A549 (cell line): ENCODE measurements at regions not wholly inside any gene's neighbourhood (a gene's known extent, or its start where the extent isn't known, plus 50 kb on each side); places are given as distances from the start of the nearest gene placed in this dataset.

Experiments used
- ATAC-seq, 2 experiments: fragments of 200-7000 bp in 1 of 2; fragments of >200 bp in 1 of 2; cut with Nextera tagmentation in 1 of 2; cut with Tn5 transposase in 1 of 2; 3 replicates each; pipeline versions ENCODE4 v1.8.0 to v1.9.1; 2018 to 2020; ENCODE audit warnings: mild to moderate bottlenecking in 1 of 2, moderate library complexity in 1 of 2
- CTCF ChIA-PET: fragments of 300-600 bp; sonication (Branson Sonifier 250); formaldehyde crosslinking; extraction: SDS; loops from one replicate; lab custom pipeline; 2021; ENCODE audit warnings: antibody characterized with exemption, inconsistent platforms; lab: Yijun Ruan, JAX
- POLR2A ChIA-PET: fragments of 350-600 bp; formaldehyde crosslinking; extraction: SDS; loops from one replicate; lab custom pipeline; 2021; ENCODE audit warnings: antibody characterized with exemption, inconsistent platforms; lab: Yijun Ruan, JAX
- DNase-seq, 2 experiments: peaks; one replicate each; pipeline versions ENCODE4 v3.0.0 to v3.0.0-alpha.2; 2011 to 2016; ENCODE audit warnings: low read depth in 1 of 2, low spot score in 1 of 2
- FAIRE-seq: peaks from 2 replicates; lab custom pipeline; 2011; peaks lifted over from hg19 to GRCh38; lab: Jason Lieb, UNC
- H3K27ac ChIP-seq, 2 experiments: fragments of >200 bp; sonication (Bioruptor Twin); formaldehyde crosslinking; 3 replicates each; pipeline ENCODE4 v1.5.1; 2016 to 2017
- H3K4me1 ChIP-seq: fragments of >200 bp; sonication (Bioruptor Twin); formaldehyde crosslinking; 3 replicates; pipeline ENCODE4 v1.6.1; 2016
- H3K4me2 ChIP-seq: fragments of >200 bp; sonication (Bioruptor Twin); formaldehyde crosslinking; 3 replicates; pipeline ENCODE4 v1.6.1; 2016
- H3K4me3 ChIP-seq: fragments of >200 bp; sonication (Bioruptor Twin); formaldehyde crosslinking; 3 replicates; pipeline ENCODE4 v1.5.1; 2016
- H3K9me3 ChIP-seq: fragments of >200 bp; sonication (Bioruptor Twin); formaldehyde crosslinking; 3 replicates; pipeline ENCODE4 v1.6.1; 2016
- CBX2 ChIP-seq: fragments of 200-600 bp; sonication (generic); IDR thresholded peaks from 2 replicates; pipeline ENCODE4 v1.6.1; 2016; ENCODE audit warnings: low read depth, mild to moderate bottlenecking, borderline replicate concordance
- EHF ChIP-seq: fragments of 250-450 bp; sonication (Bioruptor Pico); IDR thresholded peaks from 2 replicates; pipeline ENCODE4 v1.5.0; 2020; ENCODE audit warnings: mild to moderate bottlenecking
- EHMT2 ChIP-seq: fragments of 200-600 bp; sonication (generic); IDR thresholded peaks from 2 replicates; pipeline ENCODE4 v1.6.1; 2016; ENCODE audit warnings: antibody characterized with exemption, low read depth, mild to moderate bottlenecking, moderate library complexity
- EP300 ChIP-seq, 2 experiments: fragments of >200 bp; sonication (Bioruptor Twin); formaldehyde crosslinking; IDR thresholded peaks; 2 replicates in 1 of 2; 3 replicates in 1 of 2; pipeline ENCODE4 v1.6.1; 2016 to 2017
- ESRRA ChIP-seq: fragments of 150-350 bp; IDR thresholded peaks from 2 replicates; pipeline ENCODE4 v1.6.1; 2014; ENCODE audit warnings: mild to moderate bottlenecking, low read length, borderline replicate concordance
- JUN ChIP-seq, 2 experiments: fragments of >200 bp; sonication (Bioruptor Twin); formaldehyde crosslinking; IDR thresholded peaks; 2 replicates in 1 of 2; 3 replicates in 1 of 2; pipeline ENCODE4 v1.6.1; 2016 to 2017
- KDM1A ChIP-seq: fragments of 200-600 bp; sonication (generic); IDR thresholded peaks from 2 replicates; pipeline ENCODE4 v1.6.1; 2016; ENCODE audit warnings: low read depth, mild to moderate bottlenecking
- KDM5A ChIP-seq: fragments of 200-600 bp; sonication (generic); IDR thresholded peaks from 2 replicates; pipeline ENCODE4 v1.6.1; 2016; ENCODE audit warnings: antibody characterized with exemption, mild to moderate bottlenecking
- POLR2A ChIP-seq: IDR thresholded peaks from 2 replicates; pipeline ENCODE4 v1.6.1; 2012; ENCODE audit warnings: mild to moderate bottlenecking, low read length
- RARB ChIP-seq: fragments of 250-450 bp; sonication (Bioruptor Pico); IDR thresholded peaks from 2 replicates; pipeline ENCODE4 v1.8.0; 2021; ENCODE audit warnings: mild to moderate bottlenecking, moderate library complexity
- SMC3 ChIP-seq: fragments of >200 bp; sonication (Bioruptor Twin); formaldehyde crosslinking; IDR thresholded peaks from 3 replicates; pipeline ENCODE4 v1.6.1; 2018; ENCODE audit warnings: inconsistent platforms
- ZFP36 ChIP-seq: fragments of 450-650 bp; IDR thresholded peaks from 2 replicates; pipeline ENCODE4 v1.6.1; 2014; ENCODE audit warnings: borderline replicate concordance; ENCODE audit not compliant: partially characterized antibody
- WGBS: methylation state at CpG from one replicate; pipeline ENCODE4 v1.1.6; 2017; ENCODE audit errors: missing lambda C conversion rate; 5-methylcytosine and 5-hydroxymethylcytosine counted together
- TF ChIP-seq, protein P1 (sequence below): fragments of 200-600 bp; sonication (generic); IDR thresholded peaks from 2 replicates; pipeline ENCODE4 v1.6.1; 2016; ENCODE audit warnings: antibody characterized with exemption, mild to moderate bottlenecking, moderate library complexity
- TF ChIP-seq, protein P2 (sequence below): IDR thresholded peaks from 2 replicates; pipeline ENCODE4 v1.6.1; 2012; ENCODE audit warnings: low read depth, borderline replicate concordance
- TF ChIP-seq, protein P3 (sequence below): fragments of 450-650 bp; IDR thresholded peaks from 2 replicates; pipeline ENCODE4 v1.6.1; 2014; ENCODE audit warnings: antibody characterized with exemption

DNA sequence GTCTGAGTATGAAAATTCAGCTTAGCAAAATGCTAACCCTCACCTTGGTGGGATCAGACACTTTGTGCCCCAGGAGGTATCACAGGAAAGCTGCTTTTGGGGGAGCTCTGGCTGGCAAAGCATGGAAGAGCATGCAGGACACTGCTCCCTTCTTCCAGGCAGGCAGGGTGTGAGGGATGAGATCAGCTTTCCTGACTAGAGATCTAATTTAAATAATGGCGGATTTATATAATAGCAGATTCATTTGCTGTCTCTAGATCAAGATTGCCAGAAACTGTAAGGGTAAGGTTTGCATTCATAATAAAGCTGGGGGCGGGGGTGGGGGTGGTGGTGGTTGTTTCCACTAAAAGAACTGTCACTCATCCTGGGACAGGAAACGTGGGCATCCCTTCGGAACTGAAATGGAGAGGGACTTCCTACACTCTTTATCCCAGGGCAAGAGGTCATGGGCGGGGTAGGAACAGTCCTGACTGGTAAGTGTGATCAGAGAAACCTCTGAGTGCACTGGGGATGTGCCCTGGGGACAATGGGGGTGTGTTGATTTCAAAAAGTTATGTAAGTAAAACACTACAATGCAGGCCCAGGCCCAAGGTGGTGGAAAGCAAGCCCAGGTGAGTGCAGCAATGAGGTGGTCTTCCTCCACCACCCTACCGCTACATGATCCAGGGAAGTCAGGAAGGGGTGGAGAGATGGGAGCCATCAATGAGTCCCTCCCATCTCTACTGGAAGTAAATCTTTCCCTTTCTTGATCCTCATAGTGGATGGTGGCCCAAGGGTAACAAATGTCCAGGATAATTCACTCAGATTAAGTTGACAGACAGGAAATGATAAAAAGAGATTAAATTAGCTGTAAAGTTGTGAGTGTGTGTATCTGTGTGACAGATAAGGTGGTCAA is 171.4 kb upstream of the SERPINE2 start:
- ATAC-seq = no peak
- H3K4me1 ChIP-seq = peaks cover 4% of the 10 kb centered on the region; the same call in 1 of the 3 replicates
- no peak for TF ChIP-seq EHMT2
- TF ChIP-seq, protein P1, sequence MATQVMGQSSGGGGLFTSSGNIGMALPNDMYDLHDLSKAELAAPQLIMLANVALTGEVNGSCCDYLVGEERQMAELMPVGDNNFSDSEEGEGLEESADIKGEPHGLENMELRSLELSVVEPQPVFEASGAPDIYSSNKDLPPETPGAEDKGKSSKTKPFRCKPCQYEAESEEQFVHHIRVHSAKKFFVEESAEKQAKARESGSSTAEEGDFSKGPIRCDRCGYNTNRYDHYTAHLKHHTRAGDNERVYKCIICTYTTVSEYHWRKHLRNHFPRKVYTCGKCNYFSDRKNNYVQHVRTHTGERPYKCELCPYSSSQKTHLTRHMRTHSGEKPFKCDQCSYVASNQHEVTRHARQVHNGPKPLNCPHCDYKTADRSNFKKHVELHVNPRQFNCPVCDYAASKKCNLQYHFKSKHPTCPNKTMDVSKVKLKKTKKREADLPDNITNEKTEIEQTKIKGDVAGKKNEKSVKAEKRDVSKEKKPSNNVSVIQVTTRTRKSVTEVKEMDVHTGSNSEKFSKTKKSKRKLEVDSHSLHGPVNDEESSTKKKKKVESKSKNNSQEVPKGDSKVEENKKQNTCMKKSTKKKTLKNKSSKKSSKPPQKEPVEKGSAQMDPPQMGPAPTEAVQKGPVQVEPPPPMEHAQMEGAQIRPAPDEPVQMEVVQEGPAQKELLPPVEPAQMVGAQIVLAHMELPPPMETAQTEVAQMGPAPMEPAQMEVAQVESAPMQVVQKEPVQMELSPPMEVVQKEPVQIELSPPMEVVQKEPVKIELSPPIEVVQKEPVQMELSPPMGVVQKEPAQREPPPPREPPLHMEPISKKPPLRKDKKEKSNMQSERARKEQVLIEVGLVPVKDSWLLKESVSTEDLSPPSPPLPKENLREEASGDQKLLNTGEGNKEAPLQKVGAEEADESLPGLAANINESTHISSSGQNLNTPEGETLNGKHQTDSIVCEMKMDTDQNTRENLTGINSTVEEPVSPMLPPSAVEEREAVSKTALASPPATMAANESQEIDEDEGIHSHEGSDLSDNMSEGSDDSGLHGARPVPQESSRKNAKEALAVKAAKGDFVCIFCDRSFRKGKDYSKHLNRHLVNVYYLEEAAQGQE = no peak
- TF ChIP-seq RARB (CRISPR knock-in tag) = no peak
- TF ChIP-seq CBX2 = no peak
- no peak for TF ChIP-seq JUN (IDR thresholded peaks at IDR 0.05)
- no peak for TF ChIP-seq EHF
- H3K9me3 ChIP-seq = no peaks in the 10 kb centered on the region
- H3K4me3 ChIP-seq = no peak overlapping the region
- H3K27ac ChIP-seq = no peak overlapping the region
- no peak overlapping the region for H3K4me2 ChIP-seq
- WGBS = 89% methylated on average over 5 of the region's 6 CpGs
- POLR2A ChIA-PET = interaction anchor here (0.8 kb wide), 1 partner anchor 124 kb away, joined by 11 read pairs; no protein-coding TSS in a partner anchor
- CTCF ChIA-PET = interaction anchor here (0.7 to 1.1 kb wide), 2 partner anchors 48 to 159 kb away, joined by 3 read pairs; no protein-coding TSS in a partner anchor
- FAIRE-seq = no peak
- DNase-seq = no peak

DNA sequence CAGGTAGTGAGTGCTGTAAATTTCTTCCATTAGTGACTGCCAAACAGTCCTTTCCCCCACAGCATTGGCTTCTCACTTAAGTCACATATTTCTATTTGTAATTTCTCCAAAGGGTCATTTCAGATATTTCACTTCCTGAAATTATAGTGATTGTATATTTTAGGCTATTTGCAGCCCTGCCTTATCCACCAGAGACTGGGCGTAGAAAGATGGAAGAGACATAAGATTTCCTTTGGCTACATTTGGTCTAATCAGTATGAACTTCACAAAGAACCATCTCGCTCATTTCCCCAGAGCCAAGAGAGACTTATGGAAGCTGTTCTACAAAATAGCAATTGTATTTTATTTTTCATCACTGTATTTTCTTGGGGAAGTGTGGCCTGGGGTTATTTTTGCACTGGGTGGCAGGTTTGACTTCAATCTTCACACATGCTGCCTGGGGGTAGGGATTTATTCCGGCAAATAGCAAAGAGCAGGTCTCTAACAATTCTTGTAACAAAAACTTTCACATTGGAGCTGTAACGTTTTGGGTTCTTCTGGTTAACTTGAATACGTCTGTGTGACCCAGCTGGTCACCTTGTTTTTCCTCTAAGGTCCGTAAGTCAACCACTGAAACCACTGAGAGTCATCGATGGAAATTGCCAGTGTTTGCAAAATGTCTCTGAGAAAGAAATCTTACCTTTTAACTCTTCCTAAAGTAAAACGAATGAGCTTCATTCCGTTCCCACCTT is 170.6 kb upstream of the SERPINE2 start:
- CTCF ChIA-PET = no interaction called here
- no peak for FAIRE-seq
- H3K4me1 ChIP-seq = peaks cover 4% of the 10 kb centered on the region; the same call in 1 of the 3 replicates
- H3K4me2 ChIP-seq = no peak overlapping the region
- ATAC-seq = no peak
- no peak overlapping the region for H3K27ac ChIP-seq
- 79% methylated on average over 9 of the region's 9 CpGs for WGBS
- DNase-seq = no peak
- POLR2A ChIA-PET = interaction anchor here (0.8 kb wide), 1 partner anchor 123 kb away, joined by 11 read pairs; no protein-coding TSS in a partner anchor
- H3K9me3 ChIP-seq = no peaks in the 10 kb centered on the region
- TF ChIP-seq, protein P1 = no peak
- no peak for TF ChIP-seq SMC3
- no peak for TF ChIP-seq KDM5A
- TF ChIP-seq EP300 (IDR thresholded peaks at IDR 0.05) = no peak
- TF ChIP-seq KDM1A = no peak
- TF ChIP-seq, protein P2, sequence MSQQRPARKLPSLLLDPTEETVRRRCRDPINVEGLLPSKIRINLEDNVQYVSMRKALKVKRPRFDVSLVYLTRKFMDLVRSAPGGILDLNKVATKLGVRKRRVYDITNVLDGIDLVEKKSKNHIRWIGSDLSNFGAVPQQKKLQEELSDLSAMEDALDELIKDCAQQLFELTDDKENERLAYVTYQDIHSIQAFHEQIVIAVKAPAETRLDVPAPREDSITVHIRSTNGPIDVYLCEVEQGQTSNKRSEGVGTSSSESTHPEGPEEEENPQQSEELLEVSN = no peak
- TF ChIP-seq, protein P3, sequence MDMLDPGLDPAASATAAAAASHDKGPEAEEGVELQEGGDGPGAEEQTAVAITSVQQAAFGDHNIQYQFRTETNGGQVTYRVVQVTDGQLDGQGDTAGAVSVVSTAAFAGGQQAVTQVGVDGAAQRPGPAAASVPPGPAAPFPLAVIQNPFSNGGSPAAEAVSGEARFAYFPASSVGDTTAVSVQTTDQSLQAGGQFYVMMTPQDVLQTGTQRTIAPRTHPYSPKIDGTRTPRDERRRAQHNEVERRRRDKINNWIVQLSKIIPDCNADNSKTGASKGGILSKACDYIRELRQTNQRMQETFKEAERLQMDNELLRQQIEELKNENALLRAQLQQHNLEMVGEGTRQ = no peak
- no peak for TF ChIP-seq POLR2A
- no peak for TF ChIP-seq ESRRA
- no peak for TF ChIP-seq ZFP36
- TF ChIP-seq, all 56 proteins: peak for 0
- no peak overlapping the region for H3K4me3 ChIP-seq
